Tibial artery (tissue), 4 donors: ENCODE measurements at regions not wholly inside any gene's neighbourhood (a gene's known extent, or its start where the extent isn't known, plus 50 kb on each side); places are given as distances from the start of the nearest gene placed in this dataset.

ENCODE experiments used
- DNase-seq, 2 donors: peaks; one replicate each; pipeline ENCODE4 v3.0.0-alpha.2; 2019
- H3K27ac ChIP-seq, 2 donors: fragments of 200-600 bp; sonication (generic) in 1 of 2; 1 replicate in 1 of 2; 2 replicates in 1 of 2; pipeline ENCODE4 v1.5.1; 2018 to 2019; ENCODE audit warnings: mild to moderate bottlenecking in 1 of 2
- H3K27me3 ChIP-seq, 2 donors: fragments of 200-600 bp; sonication (generic) in 1 of 2; one replicate each; pipeline versions ENCODE4 v1.5.1 to v1.6.0; 2016 to 2019
- H3K36me3 ChIP-seq, 3 donors: fragments of 200-600 bp; sonication (generic) in 2 of 3; one replicate each; pipeline ENCODE4 v1.5.1; 2016 to 2019; ENCODE audit warnings: mild to moderate bottlenecking in 2 of 3
- H3K4me1 ChIP-seq, 4 donors: fragments of 200-600 bp; sonication (generic) in 2 of 4; 1 replicate in 3 of 4; 2 replicates in 1 of 4; pipeline ENCODE4 v1.5.1; 2016 to 2019
- H3K4me3 ChIP-seq, 2 donors: fragments of 200-600 bp; sonication (generic) in 1 of 2; 1 replicate in 1 of 2; 2 replicates in 1 of 2; pipeline ENCODE4 v1.5.1; 2018 to 2019; ENCODE audit warnings: mild to moderate bottlenecking in 2 of 2
- H3K9me3 ChIP-seq, 3 donors: fragments of 200-600 bp; sonication (generic) in 1 of 3; one replicate each; pipeline ENCODE4 v1.5.1; 2016 to 2019
- intact Hi-C: fragments of 100-400 bp; cut with DNase I; formaldehyde crosslinking; loops from one replicate; pipeline ENCODE4 v1.15.0; 2023; ENCODE audit warnings: low total_unique reads
- TF ChIP-seq, protein P1 (sequence below), 2 experiments: fragments of 200-600 bp in 1 of 2; fragments of 450-650 bp in 1 of 2; IDR thresholded peaks; one replicate each; pipeline ENCODE4 v1.5.1; 2017 to 2019; ENCODE audit warnings: antibody characterized with exemption in 2 of 2, mild to moderate bottlenecking in 1 of 2, moderate library complexity in 1 of 2

DNA sequence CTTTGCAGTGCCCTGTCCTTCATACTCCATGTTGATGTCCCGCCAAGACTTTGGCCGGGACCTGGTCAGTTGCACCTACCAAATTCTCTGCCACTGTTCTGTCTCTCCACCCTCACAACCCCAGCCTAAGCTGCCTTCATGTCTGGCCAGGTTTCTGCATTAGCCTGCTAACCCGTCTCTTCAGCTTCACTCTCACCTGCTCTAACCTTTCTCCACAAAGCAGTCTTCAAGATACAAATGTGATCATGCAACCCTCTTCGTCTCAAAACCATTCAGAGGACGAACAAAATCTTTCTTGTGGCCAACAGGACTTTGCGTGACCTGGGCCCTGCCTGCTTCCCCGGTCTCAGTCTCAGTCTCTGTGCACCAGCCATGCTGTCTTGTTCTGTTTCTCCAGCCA is 148.2 kb downstream of the WSCD1 start:
- no peaks in the 10 kb centered on the region for H3K36me3 ChIP-seq
- TF ChIP-seq, protein P1, sequence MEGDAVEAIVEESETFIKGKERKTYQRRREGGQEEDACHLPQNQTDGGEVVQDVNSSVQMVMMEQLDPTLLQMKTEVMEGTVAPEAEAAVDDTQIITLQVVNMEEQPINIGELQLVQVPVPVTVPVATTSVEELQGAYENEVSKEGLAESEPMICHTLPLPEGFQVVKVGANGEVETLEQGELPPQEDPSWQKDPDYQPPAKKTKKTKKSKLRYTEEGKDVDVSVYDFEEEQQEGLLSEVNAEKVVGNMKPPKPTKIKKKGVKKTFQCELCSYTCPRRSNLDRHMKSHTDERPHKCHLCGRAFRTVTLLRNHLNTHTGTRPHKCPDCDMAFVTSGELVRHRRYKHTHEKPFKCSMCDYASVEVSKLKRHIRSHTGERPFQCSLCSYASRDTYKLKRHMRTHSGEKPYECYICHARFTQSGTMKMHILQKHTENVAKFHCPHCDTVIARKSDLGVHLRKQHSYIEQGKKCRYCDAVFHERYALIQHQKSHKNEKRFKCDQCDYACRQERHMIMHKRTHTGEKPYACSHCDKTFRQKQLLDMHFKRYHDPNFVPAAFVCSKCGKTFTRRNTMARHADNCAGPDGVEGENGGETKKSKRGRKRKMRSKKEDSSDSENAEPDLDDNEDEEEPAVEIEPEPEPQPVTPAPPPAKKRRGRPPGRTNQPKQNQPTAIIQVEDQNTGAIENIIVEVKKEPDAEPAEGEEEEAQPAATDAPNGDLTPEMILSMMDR (IDR thresholded peaks at IDR 0.05), result no peak

GRCh38 chr17:6215071-6216035 is 145.2 kb downstream of the WSCD1 start:
- intact Hi-C loops, result no loop called here
- TF ChIP-seq, protein P1 (IDR thresholded peaks at IDR 0.05), result no peak
- Histone ChIP-seq H3K4me1 (no peaks in the 10 kb centered on the region), H3K9me3 (no peaks in the 10 kb centered on the region), H3K4me3 (no peak overlapping the region), H3K27me3 (peaks cover 0 to 13% of the 10 kb centered on the region in 2 donors), H3K27ac (no peak overlapping the region), H3K36me3 (no peaks in the 10 kb centered on the region)
- no peak for DNase-seq

More for the DNA sequence above, 148.2 kb downstream of the WSCD1 start:
- no peaks in the 10 kb centered on the region for H3K4me1 ChIP-seq
- H3K27ac ChIP-seq, result no peak overlapping the region
- H3K27me3 ChIP-seq, result peaks cover 0 to 11% of the 10 kb centered on the region in 2 donors
- H3K4me3 ChIP-seq, result no peak overlapping the region
- no peak for DNase-seq
- intact Hi-C loops, result no loop called here
- H3K9me3 ChIP-seq, result peaks cover 0 to 6% (median 5%) of the 10 kb centered on the region in 3 donors

GRCh38 chr17:6213859-6214258 is 143.7 kb downstream of the WSCD1 start:
- Histone ChIP-seq H3K27ac (no peak overlapping the region), H3K4me1 (no peaks in the 10 kb centered on the region), H3K27me3 (peaks cover 0 to 20% of the 10 kb centered on the region in 2 donors), H3K36me3 (no peaks in the 10 kb centered on the region), H3K4me3 (no peak overlapping the region), H3K9me3 (no peaks in the 10 kb centered on the region)
- intact Hi-C loops, result no loop called here
- DNase-seq, result no peak
- TF ChIP-seq, protein P1 (IDR thresholded peaks at IDR 0.05), result no peak

- TF ChIP-seq, protein P1 (IDR thresholded peaks at IDR 0.05), result no peak
- Histone ChIP-seq H3K27me3 (peaks cover 0 to 22% of the 10 kb centered on the region in 2 donors), H3K36me3 (no peaks in the 10 kb centered on the region), H3K4me1 (no peaks in the 10 kb centered on the region), H3K4me3 (no peak overlapping the region), H3K27ac (no peak overlapping the region), H3K9me3 (no peaks in the 10 kb centered on the region)
- intact Hi-C loops, result no loop called here
- DNase-seq, result no peak
These were observed 142.6 kb downstream of the WSCD1 start for GRCh38 chr17:6212766-6213165.

DNA sequence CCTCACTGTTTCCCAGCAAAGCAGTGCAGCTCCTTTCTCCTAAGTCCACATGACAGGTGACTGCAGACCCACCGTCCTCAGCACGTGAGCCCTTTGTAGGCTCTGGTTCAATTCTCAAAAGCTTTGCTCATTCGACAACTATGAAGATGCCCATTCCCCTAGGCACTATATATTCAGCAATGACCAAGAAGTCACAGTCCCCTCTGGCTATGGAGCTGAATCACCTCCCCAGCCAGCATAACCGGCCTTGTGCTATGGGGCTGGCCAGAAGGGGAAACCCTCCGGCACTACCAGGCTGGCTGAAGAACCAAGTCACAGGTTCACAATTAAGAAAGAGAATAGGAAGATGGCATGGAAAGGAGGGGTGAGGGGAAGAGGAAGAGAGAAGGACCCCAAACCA is 139.7 kb downstream of the WSCD1 start:
- no peaks in the 10 kb centered on the region for H3K4me1 ChIP-seq
- H3K27me3 ChIP-seq, result peaks cover 0 to 23% of the 10 kb centered on the region in 2 donors
- H3K4me3 ChIP-seq, result no peak overlapping the region
- TF ChIP-seq, protein P1 (IDR thresholded peaks at IDR 0.05), result no peak
- H3K36me3 ChIP-seq, result no peaks in the 10 kb centered on the region
- no peak overlapping the region for H3K27ac ChIP-seq
- intact Hi-C loops, result no loop called here
- H3K9me3 ChIP-seq, result no peaks in the 10 kb centered on the region
- DNase-seq, result no peak
